Erythroblast (primary cell): ENCODE measurements at regions not wholly inside any gene's neighbourhood (a gene's known extent, or its start where the extent isn't known, plus 50 kb on each side); places are given as distances from the start of the nearest gene placed in this dataset.

Experiments
- GATA1 ChIP-seq: IDR thresholded peaks from 2 replicates; pipeline ENCODE4 v1.6.1; 2011; ENCODE audit warnings: low read depth, mild to moderate bottlenecking, control low read depth, low read length, moderate library complexity
- POLR2A ChIP-seq: IDR thresholded peaks from 2 replicates; pipeline ENCODE4 v1.6.1; 2011; ENCODE audit warnings: mild to moderate bottlenecking, low read length

- TF ChIP-seq POLR2A (no peak), GATA1 (no peak)
Observed at GRCh38 chr21:16102113-16102512, 372.3 kb downstream of the USP25 start.
